NB4 (cell line): ENCODE measurements at regions not wholly inside any gene's neighbourhood (a gene's known extent, or its start where the extent isn't known, plus 50 kb on each side); places are given as distances from the start of the nearest gene placed in this dataset.

Experiments used
- DNase-seq: peaks from one replicate; pipeline ENCODE4 v3.0.0; 2010; ENCODE audit warnings: low read depth
- H3K4me3 ChIP-seq: one replicate; pipeline ENCODE4 v1.5.1; 2011; ENCODE audit warnings: mild to moderate bottlenecking, low read depth, low read length, moderate library complexity
- MAX ChIP-seq: IDR thresholded peaks from 2 replicates; pipeline ENCODE4 v1.6.1; 2011; ENCODE audit warnings: low read depth, low read length
- MYC ChIP-seq: IDR thresholded peaks from 2 replicates; pipeline ENCODE4 v1.6.1; 2011; ENCODE audit warnings: low read depth, low read length
- POLR2A ChIP-seq: IDR thresholded peaks from 2 replicates; pipeline ENCODE4 v1.6.1; 2011; ENCODE audit warnings: mild to moderate bottlenecking; ENCODE audit not compliant: insufficient read length; ENCODE audit errors: extremely low read depth
- TF ChIP-seq, protein P1 (sequence below): IDR thresholded peaks from one replicate; pipeline ENCODE4 v1.5.1; 2012; ENCODE audit warnings: low read depth, low read length

DNA sequence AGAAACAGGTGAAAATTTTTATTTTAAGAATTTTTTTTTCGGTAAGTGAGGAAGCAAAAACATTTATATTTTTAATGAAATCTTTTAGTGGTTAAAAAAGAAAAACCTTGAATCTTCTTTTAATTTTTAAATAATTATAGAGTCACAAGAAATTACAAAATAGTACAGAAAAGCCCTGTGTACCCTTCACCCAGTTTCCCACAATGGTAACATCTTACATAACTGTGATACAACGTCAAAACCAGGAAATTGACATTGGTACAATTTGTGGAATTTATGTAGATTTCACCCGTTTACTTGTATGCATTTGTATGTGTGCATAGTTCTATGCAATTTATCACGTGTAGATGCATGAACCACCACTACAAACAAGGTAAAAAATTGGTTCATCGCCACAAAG is 285.9 kb downstream of the MTX2 start:
- no peak for TF ChIP-seq MAX
- TF ChIP-seq MYC: no peak
- TF ChIP-seq, protein P1, sequence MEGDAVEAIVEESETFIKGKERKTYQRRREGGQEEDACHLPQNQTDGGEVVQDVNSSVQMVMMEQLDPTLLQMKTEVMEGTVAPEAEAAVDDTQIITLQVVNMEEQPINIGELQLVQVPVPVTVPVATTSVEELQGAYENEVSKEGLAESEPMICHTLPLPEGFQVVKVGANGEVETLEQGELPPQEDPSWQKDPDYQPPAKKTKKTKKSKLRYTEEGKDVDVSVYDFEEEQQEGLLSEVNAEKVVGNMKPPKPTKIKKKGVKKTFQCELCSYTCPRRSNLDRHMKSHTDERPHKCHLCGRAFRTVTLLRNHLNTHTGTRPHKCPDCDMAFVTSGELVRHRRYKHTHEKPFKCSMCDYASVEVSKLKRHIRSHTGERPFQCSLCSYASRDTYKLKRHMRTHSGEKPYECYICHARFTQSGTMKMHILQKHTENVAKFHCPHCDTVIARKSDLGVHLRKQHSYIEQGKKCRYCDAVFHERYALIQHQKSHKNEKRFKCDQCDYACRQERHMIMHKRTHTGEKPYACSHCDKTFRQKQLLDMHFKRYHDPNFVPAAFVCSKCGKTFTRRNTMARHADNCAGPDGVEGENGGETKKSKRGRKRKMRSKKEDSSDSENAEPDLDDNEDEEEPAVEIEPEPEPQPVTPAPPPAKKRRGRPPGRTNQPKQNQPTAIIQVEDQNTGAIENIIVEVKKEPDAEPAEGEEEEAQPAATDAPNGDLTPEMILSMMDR: no peak
- TF ChIP-seq POLR2A: no peak
- DNase-seq: no peak

DNA sequence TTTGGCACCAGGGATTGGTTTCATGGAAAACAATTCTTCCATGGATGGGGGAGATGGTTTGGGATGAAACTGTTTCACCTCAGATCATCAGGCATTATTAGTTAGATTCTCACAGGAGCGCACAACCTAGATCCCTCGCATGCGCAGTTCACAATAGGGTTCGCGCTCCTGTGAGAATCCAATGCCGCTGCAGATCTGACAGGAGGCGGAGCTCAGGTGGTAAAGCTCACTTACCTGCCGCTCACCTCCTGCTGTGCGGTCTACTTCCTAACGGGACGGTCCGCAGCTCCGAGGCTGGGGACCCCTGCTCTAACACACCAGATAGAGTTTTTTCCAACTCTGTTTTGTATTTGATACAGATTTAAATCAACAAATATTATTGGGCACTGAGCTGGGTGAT is 286.5 kb downstream of the MTX2 start:
- no peak overlapping the region for H3K4me3 ChIP-seq
- DNase-seq: no peak
- TF ChIP-seq MYC (no peak), POLR2A (no peak), MAX (no peak)
- TF ChIP-seq, protein P1: no peak

More for the DNA sequence above, 285.9 kb downstream of the MTX2 start:
- H3K4me3 ChIP-seq: no peak overlapping the region

DNA sequence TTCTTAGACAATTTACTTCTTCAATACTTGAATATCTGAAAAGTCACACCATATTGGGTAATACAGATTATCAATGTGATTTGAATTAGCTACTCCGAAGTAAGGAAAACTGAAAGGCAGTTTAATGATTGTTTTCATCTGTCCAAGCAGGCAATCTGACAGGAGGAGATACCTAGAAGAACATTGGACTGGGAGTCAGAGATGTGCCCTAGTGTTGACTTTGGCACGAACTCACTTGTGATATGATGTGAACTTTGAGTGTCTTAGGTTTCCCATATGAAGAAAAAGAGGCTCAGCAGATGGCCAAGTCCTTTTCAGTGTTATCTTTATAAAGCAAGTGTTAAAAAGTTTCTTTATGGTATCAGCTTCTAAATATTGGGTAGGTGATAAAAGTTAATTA is 287.1 kb downstream of the MTX2 start:
- H3K4me3 ChIP-seq: no peak overlapping the region
- TF ChIP-seq, protein P1: no peak
- DNase-seq: no peak

GRCh38 chr2:176557821-176558220 is 288.6 kb downstream of the MTX2 start:
- no peak for DNase-seq
- TF ChIP-seq MYC (no peak), POLR2A (no peak), MAX (no peak)
- TF ChIP-seq, protein P1: no peak
- H3K4me3 ChIP-seq: no peak overlapping the region

- DNase-seq: no peak
- TF ChIP-seq, protein P1: no peak
- no peak for TF ChIP-seq MAX
- TF ChIP-seq POLR2A: no peak
- no peak for TF ChIP-seq MYC
- H3K4me3 ChIP-seq: no peak overlapping the region
Observed at GRCh38 chr2:176558574-176559140, 289.4 kb downstream of the MTX2 start.

DNA sequence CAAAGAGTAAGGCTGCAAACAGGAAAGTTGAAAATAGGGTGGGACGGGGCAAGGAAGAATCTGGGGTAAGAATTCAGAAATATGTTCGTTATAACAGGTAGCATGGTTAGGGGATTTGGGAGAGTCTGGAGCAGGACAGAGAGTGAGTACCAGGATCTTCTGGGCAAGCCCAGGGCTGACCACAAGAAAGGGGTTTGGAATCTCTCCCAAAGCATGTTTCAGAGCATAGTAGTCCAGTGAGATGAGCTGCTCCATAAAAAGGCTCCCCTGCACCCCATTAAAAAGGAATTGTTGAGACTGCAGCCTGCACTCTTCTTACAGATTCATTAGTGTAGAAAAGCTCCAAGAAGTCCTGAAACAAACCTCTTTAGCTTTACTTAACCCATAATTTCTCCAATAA is 291.1 kb downstream of the MTX2 start:
- H3K4me3 ChIP-seq: no peak overlapping the region
- no peak for DNase-seq
- no peak for TF ChIP-seq MYC
- TF ChIP-seq POLR2A: no peak
- TF ChIP-seq MAX: no peak
- TF ChIP-seq, protein P1: no peak
